ENCODE measurements at regions not wholly inside any gene's neighbourhood (a gene's known extent, or its start where the extent isn't known, plus 50 kb on each side); places are given as distances from the start of the nearest gene placed in this dataset.

- intact Hi-C loops (cut with micrococcal nuclease; ENCODE audit: unreplicated experiment): no loop called here
- ChIA-PET CTCF (interaction anchor here (1.0 kb wide), 1 partner anchor 252 kb away, joined by 3 read pairs; no protein-coding TSS in a partner anchor), SMC1A (ENCODE audit: uncharacterized antibody, unreplicated experiment) (interaction anchor here (1.3 kb wide), 1 partner anchor 11 kb away, joined by 3 read pairs; no protein-coding TSS in a partner anchor), POLR2A (no interaction called here), RAD21 (ENCODE audit: unreplicated experiment) (no interaction called here)
- in situ Hi-C loops (cut with MboI): loop anchor here (25.0 kb wide), 1 partner anchor 97 kb away; no protein-coding TSS in a partner anchor
- H3K36me3 ChIP-seq (ENCODE audit: control insufficient read depth in 2 of 2, insufficient read depth in 2 of 2, low read length in 1 of 2): no peaks in the 10 kb centered on the region
- H3K4me3 ChIP-seq: no peak overlapping the region
- H3K79me2 ChIP-seq (ENCODE audit: control insufficient read depth, insufficient read depth, low read length): no peaks in the 10 kb centered on the region
- no peaks in the 10 kb centered on the region for H3K9me3 ChIP-seq (replicated peaks; ENCODE audit: control insufficient read depth, insufficient read depth, low read length)
- no peak overlapping the region for H2AFZ ChIP-seq (ENCODE audit: control insufficient read depth, low read depth, low read length)
- 15% methylated on average over 4 of the region's 4 CpGs for WGBS (ENCODE audit: insufficient coverage, insufficient replicate concordance, low lambda C conversion rate, missing lambda C conversion rate)
- TF ChIP-seq IRF3 (IDR thresholded peaks at IDR 0.05) (no peak), CEBPB (IDR thresholded peaks at IDR 0.05; ENCODE audit: borderline replicate concordance in 1 of 2, low read depth in 2 of 2, low read length in 2 of 2) (no peak), FOS (IDR thresholded peaks at IDR 0.05; ENCODE audit: borderline replicate concordance, extremely low read depth, insufficient read length) (no peak), SIX5 (IDR thresholded peaks at IDR 0.05; ENCODE audit: low read depth, low read length, severe bottlenecking) (no peak), GABPA (IDR thresholded peaks at IDR 0.05; ENCODE audit: low read depth) (no peak), NFIC (IDR thresholded peaks at IDR 0.05; ENCODE audit: low read depth, low read length) (no peak), NRF1 (conservative IDR thresholded peaks at IDR 0.05; ENCODE audit: low read depth, low read length) (no peak)
- no peak overlapping the region for H3K27ac ChIP-seq (ENCODE audit: control insufficient read depth, insufficient read depth)
- DNase-seq (ENCODE audit: low read depth, low spot score) (no peak), ATAC-seq (no peak), FAIRE-seq (no peak)
- no peaks in the 10 kb centered on the region for H3K4me1 ChIP-seq (ENCODE audit: control insufficient read depth, insufficient read depth, low read length)
- H3K27me3 ChIP-seq (replicated peaks in 1 of 2; ENCODE audit: control insufficient read depth in 2 of 2, insufficient read depth in 2 of 2, low read length in 1 of 2): no peaks in the 10 kb centered on the region
- H4K20me1 ChIP-seq (ENCODE audit: control insufficient read depth, insufficient read depth): no peaks in the 10 kb centered on the region
- H3K4me2 ChIP-seq (ENCODE audit: control insufficient read depth, insufficient read depth): no peak overlapping the region
- no peak overlapping the region for H3K9ac ChIP-seq (ENCODE audit: control insufficient read depth, insufficient read depth, low read length)
- BruUV-seq (replicated peaks): no TSS peak
Observed at GRCh38 chr4:41408859-41409593, 128.9 kb upstream of the LIMCH1 start.
